ENCODE measurements at regions not wholly inside any gene's neighbourhood (a gene's known extent, or its start where the extent isn't known, plus 50 kb on each side); places are given as distances from the start of the nearest gene placed in this dataset.

DNA sequence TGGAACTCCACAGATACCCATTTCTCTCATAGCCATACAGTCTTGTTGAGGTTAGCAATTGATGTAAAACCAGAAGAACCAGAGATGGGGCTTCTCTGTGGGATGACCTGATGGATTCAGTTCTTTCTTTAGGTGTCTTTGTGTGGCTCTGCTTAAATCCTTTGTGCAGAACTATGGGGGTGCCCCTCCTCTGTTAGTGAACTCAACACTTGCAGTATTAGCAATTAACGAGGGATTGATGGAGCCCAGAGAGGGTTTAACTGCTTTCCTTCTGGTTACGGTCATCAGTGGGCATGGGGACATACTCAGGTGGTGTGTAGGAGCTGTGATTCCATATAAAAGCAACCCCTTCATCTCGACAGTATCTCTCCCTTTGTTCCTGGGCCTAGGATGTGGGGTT is 406.8 kb upstream of the FAM98A start:
- TF ChIP-seq CTCF (conservative IDR thresholded peaks at IDR 0.05; ENCODE audit: low read depth, low read length), result no peak
- no peak for TF ChIP-seq EZH2 (IDR thresholded peaks at IDR 0.05; ENCODE audit: borderline replicate concordance, low read depth, low read length, poor library complexity, severe bottlenecking)
